AML-193 (cell line): ENCODE measurements at regions not wholly inside any gene's neighbourhood (a gene's known extent, or its start where the extent isn't known, plus 50 kb on each side); places are given as distances from the start of the nearest gene placed in this dataset.
"Not testable (repeated sequence)": the region's sequence is repeated elsewhere in the genome, so short reads cannot be mapped to it uniquely, and the experiment has no call there.

Experiments used
- DNase-seq, 2 experiments: peaks; one replicate each; lab custom pipeline; 2025; lab: John Stamatoyannopoulos, UW

DNA sequence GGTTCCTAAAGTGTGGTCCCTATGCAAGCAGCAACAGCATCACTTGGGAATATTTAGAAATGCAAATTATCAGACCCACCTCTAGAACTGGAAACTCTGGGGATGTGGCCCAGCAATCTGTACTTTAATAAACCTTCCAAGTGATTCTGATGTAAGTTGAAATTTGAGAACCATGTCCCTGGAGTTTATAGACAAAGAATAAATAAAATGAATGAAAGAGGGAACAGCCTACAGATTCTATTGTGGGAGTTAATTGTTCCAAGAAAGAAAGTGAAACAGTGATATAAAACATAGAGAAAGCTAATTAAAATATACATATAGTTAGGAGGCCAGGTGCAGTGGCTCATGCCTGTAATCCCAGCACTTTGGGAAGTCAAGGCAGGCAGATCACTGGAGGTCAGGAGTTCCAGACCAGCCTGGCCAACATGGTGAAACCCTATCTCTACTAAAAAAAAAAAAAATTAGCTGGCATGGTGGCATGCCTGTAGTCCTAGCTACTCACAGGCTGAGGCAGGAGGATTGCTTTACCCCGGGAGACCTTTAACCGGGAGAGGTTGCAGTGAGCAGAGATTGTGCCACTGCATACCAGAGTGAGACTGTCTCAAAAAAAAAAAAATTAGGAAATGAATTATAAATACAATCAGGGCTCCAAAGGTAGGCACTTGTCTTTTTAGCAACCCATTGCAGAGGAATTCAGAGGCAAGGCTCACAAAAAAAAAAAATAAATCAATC is 507.5 kb downstream of the NAV3 start:
- no peak for DNase-seq

DNA sequence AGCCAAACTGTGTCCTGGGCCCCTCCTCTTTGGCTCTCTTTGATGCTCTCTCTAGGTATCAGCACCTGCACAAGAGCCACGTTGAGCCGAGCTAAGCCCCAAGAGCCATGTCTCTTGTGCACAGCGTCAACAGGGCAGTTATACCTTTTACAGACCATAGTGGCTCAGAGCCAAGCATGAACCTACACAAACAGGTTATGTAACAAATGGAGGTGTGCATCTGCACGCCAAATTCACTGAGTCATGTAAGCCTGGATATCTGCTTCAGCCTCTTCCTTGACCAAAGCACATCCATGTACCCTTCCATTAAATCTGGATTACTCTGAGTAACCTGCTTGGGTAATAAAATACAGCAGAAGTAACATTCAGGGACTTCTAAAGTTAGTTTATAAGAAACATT is 509.7 kb downstream of the NAV3 start:
- DNase-seq = no peak

DNA sequence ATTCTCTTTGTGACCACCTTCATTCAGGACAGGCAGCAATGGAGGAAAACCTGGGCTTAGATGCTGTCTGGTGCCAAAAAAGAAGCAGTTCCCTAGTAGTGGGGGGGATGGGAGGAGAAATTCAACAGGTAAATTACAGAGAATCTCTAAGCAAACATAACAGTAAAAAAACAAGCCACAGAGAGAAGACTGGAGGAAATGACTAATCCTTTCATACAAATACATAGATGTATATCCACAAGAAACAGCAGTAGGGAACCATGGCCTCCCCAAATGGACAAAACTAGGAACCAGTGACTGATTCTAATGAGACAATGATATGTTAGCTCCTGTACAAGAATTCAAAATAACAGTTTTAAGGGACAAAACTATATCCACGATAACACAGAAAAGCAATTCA is 513.0 kb downstream of the NAV3 start:
- no peak for DNase-seq

DNA sequence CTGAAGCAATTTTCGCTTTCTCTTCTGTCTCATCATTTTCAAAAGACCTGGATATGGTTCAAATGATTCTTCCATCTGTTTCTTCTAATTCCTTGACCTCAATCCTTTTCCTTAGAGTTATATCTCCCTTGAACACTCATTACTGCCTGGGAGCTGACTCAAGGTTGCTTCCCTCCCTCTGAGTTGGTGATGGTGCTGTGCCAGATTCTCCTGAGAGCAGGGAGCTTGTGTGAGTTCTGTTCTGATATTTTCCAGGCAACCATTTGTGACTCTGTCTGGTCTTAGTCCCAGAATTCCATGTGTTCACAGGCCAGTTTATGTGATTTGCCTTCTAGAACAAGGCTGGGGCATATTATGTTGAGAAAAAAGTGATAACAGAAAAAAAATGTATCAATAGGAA is 505.1 kb upstream of the SYT1 start:
- DNase-seq = no peak

DNA sequence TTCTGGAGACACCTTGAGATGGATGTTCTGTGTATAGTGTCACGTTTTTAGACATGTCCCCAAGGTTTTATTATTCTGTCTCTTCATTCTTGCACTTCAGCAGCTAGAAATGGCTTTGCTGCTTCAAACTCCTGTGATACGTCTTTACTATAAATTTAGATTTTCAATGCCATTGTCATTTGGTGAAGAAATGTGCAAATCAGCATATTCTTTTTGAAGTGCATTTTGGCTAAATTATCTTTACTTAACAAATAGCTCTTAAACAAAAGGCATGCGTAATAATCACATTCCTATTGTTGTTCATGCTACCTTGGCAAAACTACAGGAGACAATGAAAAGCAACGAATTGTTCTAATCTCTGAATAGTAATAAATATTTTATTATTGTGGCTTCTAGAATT is 502.9 kb upstream of the SYT1 start:
- DNase-seq = no peak

DNA sequence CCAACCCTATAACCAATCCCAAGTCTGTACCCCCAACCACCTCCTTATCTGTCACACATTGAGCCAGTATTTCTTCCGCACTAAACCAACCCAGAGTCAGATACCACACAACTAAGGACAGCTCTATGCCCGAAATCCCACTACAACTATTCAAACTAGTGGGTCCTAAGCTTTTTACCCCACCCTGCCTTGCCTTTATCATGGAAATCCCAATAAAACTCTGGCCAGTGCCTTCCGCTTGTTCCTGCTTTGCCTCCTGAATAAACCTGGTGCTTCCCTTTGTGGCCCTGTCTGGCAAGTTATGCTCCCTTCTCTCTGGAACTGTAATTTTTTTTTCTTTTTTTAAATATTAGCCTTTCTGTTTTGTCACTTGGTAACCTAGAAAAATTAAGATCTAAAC is 493.3 kb upstream of the SYT1 start:
- DNase-seq = no peak

DNA sequence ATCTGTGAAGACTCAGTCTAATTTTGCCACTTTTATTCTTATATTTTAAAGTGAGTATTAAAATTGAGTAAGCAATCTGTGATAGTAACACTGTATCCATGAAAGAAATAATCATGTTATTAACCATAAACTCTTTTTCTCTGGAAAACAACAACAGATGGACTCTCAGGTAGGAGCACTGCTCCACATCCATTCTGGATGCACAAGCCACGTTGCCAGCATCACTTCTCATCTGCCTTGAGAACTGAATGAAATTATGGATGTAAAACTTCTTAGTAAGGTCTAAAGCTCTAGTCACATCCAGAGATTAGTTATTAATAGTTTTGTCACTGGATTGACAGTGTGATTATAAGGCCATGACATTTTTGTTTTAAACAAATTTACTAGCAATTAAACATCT is 489.1 kb upstream of the SYT1 start:
- DNase-seq = no peak

DNA sequence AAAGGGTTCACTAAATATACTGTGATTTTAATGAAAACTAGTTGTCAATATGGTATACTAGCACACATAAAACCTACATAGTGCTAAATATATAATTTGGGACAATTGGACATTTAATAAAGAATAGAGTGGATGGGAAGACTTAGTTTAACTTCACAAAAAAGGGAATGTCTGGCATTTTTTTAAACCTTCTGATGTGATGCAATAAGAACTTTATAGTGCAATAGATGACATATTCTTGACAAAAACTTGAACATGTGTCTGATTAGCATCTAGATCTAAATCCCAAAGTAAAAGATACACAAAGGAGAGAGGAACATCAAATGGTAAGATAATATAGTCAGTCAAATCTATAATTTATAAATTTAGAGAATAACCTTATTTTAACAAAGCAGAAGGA is 488.3 kb upstream of the SYT1 start:
- DNase-seq = no peak

DNA sequence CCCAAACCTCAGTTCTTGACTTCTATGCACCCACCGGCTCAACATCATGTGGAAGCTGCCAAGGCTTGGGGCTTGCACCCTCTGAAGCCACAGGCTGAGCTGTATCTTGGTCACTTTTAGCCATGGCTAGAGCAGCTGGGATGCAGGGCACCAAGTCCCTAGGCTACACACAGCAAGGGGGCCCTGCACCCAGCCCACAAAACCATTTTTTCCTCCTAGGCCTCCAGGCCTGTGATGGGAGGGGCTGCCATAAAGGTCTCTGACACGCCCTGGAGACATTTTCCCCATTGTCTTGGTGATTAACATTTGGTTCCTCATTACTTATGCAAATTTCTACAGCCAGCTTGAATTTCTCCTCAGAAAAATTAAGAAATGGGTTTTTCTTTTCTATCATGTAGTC is 485.5 kb upstream of the SYT1 start:
- DNase-seq = not testable (repeated sequence)

DNA sequence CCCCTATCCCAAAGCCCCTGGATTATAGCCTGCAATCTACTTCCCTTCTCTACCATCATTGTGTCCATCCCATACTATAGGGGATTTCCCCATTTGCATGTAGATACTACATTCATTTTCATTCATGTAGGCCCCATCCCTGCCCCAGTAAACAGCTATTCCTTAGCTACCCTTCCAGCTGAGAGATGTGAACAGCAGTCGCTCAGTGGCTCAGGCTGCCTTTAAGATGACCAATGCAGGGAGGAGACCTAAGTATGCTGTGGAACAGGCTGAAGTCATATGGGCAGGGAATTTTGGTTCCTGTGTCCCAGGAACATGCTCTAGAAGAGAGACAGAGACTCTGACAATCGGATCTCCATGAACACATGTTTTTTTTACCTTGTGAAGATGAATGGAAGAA is 481.2 kb upstream of the SYT1 start:
- no peak for DNase-seq

DNA sequence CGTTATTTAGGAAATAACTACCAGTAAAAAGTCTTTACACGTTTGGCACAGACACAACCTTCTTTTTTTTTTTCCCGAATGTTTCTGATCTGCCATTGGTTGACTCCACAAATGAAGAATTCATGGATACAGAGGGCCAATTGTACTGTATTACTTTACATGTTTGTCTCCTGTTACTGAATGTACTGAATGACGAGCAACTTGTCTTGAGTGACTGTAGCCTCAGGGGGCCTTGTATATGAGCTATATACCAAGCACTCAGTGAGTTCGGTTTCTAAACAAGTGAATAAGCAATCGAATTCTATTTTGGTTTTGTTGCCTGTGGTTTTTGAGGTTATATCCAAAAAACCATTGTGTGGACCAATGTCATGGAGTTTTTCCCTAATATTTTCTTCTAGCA is 480.0 kb upstream of the SYT1 start:
- no peak for DNase-seq

DNA sequence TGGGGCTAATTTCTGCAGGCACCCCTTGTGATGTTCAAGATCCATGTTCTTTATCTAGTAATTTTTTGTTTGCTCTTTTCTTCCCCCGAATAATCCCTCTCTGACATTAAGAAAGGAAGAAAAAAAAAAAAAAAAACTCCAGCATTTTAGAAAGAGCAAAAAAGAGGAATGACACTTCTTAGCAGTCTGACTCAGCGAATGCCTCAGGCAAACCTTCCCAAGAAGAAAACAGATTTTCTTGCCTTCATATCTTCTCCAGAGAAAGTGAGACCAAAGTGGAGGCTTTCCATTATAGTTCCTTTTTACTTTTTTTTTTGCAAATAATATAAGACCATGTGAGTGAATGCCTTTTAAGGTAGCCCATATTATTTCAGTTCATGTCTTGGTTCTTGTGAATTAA is 479.0 kb upstream of the SYT1 start:
- no peak for DNase-seq

DNA sequence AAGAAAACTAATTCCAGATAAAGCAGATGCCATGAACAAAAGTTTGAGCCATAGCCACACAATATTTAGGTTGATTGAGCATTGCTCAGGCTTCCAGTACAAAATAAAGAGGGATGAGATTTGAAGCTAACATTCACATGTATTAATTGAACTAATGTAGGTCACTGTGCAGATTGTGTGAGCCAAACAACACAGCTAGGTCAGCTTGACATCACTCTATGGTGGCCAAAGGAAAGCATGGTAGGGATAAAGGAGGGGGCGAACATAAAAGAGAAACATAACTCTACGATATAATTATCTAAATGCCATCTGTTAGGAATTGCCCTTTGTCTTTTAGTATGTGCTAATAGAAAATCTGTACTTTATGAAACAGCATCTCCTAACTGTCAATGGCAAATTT is 477.7 kb upstream of the SYT1 start:
- DNase-seq = no peak

DNA sequence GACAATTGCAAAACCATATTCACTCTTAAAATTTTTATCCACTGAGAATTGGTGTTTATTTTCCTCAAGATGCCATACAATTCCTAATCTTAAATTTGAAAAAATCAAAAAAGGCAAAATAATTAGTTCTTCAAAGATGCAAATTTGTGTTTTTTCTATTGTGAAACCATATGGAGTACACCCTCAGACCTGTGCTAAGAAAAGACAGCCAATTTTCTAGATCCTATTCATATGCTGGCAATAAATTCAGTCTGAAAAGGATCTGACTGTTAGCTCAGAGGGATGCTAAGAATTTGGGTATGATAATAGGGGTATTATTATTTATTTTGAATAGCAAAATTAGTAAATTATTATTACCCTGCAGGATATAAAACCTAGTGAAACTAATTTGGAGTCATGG is 476.9 kb upstream of the SYT1 start:
- DNase-seq = no peak

DNA sequence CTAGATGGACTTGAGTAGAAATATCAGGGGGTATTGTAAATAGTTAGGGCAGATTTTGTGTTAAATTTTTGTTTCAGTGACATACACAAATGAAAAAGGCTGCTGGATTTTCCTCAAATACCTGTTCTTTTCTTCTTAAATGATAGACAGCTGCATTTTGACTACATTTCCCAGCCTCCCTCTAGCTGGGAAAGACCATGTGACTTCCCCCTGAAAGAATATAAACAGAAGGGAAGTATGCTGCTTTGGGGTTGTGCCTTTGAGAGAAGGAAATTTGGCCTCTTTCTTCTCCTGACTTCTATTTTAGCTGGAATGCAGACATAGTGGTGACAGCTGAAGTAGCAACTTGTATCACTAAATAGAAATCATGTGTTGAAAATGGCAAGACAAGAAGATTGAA is 476.1 kb upstream of the SYT1 start:
- DNase-seq = no peak

DNA sequence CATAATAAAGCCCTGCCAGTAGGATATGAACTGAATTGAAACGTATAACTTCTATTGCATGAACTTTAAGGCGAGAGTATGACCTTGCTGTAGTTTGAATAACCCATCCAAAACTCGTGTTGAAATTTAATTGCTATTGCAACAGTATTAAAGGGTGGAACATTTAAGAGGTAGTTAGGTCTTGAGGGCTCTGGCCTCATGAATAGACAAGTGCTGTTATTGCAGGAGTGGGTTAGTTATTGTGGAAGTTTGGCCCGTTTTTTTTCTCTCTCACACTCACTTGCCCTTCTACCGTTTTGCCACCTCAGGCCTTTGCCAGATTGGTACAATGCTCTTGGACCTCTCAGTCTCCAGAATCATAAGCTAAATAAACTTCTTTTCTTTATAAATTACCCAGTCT is 473.7 kb upstream of the SYT1 start:
- DNase-seq = no peak

DNA sequence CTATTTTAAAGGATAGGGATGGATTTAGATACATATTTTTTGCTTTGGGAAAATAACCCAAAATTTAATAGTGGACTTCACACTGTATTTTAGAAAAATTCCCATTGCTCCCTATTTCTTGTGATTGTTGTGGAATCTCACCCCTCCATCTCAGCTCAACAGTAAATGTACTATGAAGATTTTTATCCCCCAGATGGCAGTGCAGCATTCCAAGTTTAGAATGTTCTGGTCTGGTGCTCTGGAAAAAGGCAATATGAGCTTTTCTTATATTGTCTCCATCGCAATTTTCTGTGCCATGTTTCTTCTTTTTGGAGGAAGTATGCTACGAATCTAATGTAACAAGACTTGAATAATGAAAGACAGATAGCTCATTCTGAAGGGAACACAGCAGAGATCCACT is 471.7 kb upstream of the SYT1 start:
- no peak for DNase-seq

DNA sequence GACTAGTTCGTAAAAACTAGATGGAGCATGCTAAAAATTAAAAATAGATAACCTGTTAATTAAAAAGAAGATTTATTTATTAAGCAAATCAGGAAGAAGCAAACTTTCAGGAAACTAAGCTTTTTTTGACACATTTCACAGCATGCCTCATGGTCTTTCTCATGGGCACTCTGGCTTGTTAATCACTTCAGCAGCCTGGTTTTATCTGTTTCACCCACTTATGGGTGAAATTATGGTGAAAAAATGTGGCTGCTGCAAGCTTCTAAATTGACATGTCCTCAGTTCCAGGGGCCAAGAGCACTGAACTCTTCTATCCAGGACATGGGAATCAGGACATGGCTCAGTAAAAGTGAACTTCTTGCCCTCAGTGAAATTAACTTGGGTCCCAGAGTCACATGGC is 468.6 kb upstream of the SYT1 start:
- DNase-seq = no peak

DNA sequence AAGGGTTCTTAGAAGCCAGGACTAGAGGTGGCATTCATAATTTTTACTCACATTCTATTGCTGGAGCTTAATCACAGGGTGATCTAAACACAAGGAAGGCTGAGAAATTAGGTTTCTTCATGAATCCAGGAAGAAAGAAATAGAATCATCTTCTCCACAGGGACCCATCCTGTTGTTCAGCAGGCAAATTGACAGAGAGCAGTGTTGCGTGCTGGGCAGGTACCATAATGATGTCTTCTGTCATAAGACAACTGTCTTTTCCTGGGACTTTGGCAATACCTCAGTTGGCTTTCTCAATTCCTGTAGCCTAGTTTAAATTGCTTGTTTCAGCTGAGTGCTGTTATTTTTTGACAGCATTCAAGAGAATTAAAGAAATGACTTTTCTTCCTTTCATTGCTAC is 468.0 kb upstream of the SYT1 start:
- DNase-seq = no peak

DNA sequence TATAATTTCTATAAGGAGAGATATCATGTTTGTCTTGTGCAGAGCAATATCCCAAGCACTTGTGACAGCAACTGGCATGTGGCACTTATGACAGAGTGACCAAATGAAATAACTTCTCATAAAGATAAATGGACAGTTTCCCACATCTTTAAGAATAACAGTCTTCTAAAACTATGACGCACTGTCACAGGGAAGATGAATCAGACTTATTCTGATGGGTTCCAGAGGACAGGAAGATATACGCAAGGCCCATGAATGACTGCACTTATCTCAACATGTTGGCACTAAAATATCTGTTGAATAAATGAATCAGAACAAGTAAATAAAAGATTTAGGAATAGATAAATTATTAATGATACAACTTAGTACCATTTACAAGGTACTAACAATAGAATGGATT is 465.8 kb upstream of the SYT1 start:
- no peak for DNase-seq

DNA sequence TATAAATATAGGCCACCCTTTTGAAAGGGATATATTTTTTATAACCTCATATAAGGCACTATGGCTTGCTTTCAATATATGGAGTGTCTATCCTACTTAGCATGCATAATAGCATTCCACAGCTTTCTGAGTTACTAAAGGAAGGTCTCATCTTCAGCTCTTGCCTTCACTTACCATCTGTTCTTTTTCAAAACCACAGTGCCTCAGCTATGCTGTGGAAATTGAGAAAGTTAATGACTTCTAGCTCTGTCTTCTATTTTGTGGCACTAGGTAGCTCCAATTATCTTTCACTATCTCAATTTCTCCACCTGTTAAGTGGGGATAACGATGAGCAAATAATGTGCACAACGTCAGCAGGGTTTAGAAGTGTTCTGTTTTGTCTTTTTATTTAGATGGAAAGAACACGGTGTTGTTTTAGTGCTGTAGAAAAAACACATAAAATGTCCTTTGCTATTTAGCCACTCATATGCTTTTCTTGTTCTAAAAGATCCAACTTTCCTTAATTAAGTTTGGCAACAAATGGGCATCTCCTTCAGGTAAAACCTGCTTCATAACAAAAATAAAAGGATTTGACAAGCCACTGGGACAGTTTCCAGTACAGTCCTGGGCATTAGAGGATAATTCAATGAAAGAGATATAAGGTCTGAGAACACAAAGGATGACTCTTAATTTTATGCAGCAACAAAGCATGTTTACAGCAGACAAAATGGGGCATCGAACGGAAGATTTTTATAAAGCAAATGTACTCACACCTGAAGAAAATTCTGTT is 462.0 kb upstream of the SYT1 start:
- no peak for DNase-seq

DNA sequence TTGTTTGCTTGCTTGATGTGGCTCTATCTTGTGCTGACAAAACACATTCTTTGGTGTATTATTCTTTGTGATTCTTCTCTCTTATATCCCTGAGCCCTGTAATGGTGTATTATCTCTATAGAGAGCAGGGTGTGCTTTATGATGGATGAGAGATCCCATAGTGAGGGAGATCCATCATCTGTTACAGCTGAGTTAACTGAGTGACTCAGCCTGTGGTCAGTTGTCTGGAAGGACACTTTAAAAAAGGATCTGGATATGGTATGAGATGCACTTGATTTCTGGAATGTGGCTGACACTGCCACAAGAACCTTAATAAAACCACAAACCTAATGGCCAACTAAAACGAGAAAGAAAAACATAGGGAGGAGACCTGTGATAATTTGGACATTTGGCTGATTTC is 461.4 kb upstream of the SYT1 start:
- no peak for DNase-seq

DNA sequence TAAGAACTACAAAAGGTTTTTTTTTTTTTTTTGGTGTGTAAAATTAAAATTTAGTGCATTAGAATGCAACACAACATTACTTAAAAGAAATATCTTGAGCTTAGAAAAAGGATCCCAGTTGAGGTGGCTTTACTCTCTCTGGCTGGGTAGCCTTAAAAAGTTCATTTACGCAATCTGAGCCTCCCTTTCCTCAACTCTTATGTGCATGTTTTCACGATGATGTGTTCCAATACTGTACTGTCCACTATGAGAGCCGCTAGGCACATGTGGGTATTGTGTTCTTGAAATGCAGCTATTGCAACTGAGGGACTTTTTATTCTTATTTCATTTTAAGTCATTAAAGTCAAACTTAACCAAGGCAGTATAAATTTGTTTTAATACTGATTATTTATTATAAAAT is 460.9 kb upstream of the SYT1 start:
- no peak for DNase-seq

DNA sequence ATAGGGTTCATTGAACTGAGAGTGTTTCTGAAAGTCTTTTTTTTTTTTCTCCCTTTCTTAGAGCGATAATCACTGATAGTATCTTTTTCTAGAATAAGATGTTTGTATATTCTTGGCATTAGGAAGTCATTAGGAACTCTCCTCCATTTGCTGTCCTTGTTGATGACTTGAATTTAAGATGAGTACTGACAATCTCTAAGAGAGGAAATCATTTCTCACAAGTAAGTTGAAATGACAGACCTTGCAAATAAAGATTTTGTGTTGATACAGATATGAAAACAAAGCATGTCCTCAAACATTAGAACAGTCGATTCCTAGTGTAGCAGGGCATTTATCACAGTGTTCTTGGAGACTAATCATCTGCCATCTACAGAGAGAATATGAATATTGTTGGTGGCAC is 458.4 kb upstream of the SYT1 start:
- DNase-seq = no peak
